HEK293T (cell line): ENCODE measurements at regions not wholly inside any gene's neighbourhood (a gene's known extent, or its start where the extent isn't known, plus 50 kb on each side); places are given as distances from the start of the nearest gene placed in this dataset.

ENCODE experiments used
- ARNT ChIP-seq: fragments of 450-650 bp; IDR thresholded peaks from 2 replicates; pipeline ENCODE4 v1.6.1; 2017; ENCODE audit warnings: mild to moderate bottlenecking
- BHLHE40 ChIP-seq: fragments of 450-650 bp; IDR thresholded peaks from 2 replicates; pipeline ENCODE4 v1.6.1; 2016; ENCODE audit warnings: mild to moderate bottlenecking, moderate library complexity, borderline replicate concordance
- ELF4 ChIP-seq: fragments of 450-650 bp; IDR thresholded peaks from 2 replicates; pipeline ENCODE4 v1.6.1; 2017; ENCODE audit warnings: antibody characterized with exemption
- FOXA1 ChIP-seq: fragments of 450-650 bp; IDR thresholded peaks from 2 replicates; pipeline ENCODE4 v1.6.1; 2016; ENCODE audit warnings: mild to moderate bottlenecking
- FOXK2 ChIP-seq: fragments of 450-650 bp; IDR thresholded peaks from 2 replicates; pipeline ENCODE4 v1.6.1; 2016; ENCODE audit warnings: mild to moderate bottlenecking
- FOXM1 ChIP-seq: fragments of 450-650 bp; IDR thresholded peaks from 2 replicates; pipeline ENCODE4 v1.6.1; 2017; ENCODE audit warnings: mild to moderate bottlenecking, borderline replicate concordance
- LEF1 ChIP-seq: fragments of 450-650 bp; IDR thresholded peaks from 2 replicates; pipeline ENCODE4 v1.6.1; 2017; ENCODE audit warnings: mild to moderate bottlenecking, borderline replicate concordance
- NFRKB ChIP-seq: fragments of 450-650 bp; IDR thresholded peaks from 2 replicates; pipeline ENCODE4 v1.6.1; 2016; ENCODE audit warnings: mild to moderate bottlenecking, moderate library complexity
- SP1 ChIP-seq: fragments of 450-650 bp; IDR thresholded peaks from 2 replicates; pipeline ENCODE4 v1.6.1; 2017
- TARDBP ChIP-seq: fragments of 450-650 bp; IDR thresholded peaks from 2 replicates; pipeline ENCODE4 v1.6.1; 2016
- ZNF384 ChIP-seq: fragments of 450-650 bp; IDR thresholded peaks from 2 replicates; pipeline ENCODE4 v1.6.1; 2016

DNA sequence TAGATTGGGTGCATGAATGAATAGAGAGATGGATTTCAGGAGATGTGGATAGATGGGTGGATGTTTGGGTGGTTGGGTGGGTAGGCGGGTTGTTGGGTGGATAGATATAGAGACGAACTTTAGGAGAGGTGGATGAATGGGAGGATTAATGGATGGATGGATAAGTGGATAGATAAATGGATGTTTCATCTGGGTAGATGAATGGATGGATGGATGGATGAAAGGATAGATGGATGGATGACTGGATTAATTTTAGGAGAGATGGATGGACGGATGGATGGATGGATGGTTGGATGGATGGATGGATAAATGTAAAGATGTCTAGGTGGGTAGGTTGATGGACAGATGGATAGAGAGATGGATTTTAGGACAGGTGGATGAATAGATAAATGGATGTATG, 511.3 kb downstream of the MIAT start:
- TF ChIP-seq FOXA1 (no peak), TARDBP (no peak), ELF4 (no peak), FOXM1 (no peak), ZNF384 (no peak), NFRKB (no peak), FOXK2 (no peak), LEF1 (no peak), ARNT (no peak), BHLHE40 (no peak), SP1 (no peak)
